Endothelial cell (in vitro differentiated cells): ENCODE measurements at regions not wholly inside any gene's neighbourhood (a gene's known extent, or its start where the extent isn't known, plus 50 kb on each side); places are given as distances from the start of the nearest gene placed in this dataset.

Experiments used
- DNase-seq: peaks from one replicate; pipeline ENCODE4 v3.0.0; 2021; ENCODE audit warnings: low spot score
- H3K27ac Mint-ChIP-seq: one replicate; pipeline ENCODE4 v1.8.0; 2021; ENCODE audit warnings: mixed read lengths, inconsistent platforms; ENCODE audit not compliant: unreplicated experiment
- H3K27me3 Mint-ChIP-seq: one replicate; pipeline ENCODE4 v1.8.0; 2021; ENCODE audit warnings: mild to moderate bottlenecking, moderate library complexity, mixed read lengths, inconsistent platforms; ENCODE audit not compliant: unreplicated experiment
- H3K36me3 Mint-ChIP-seq: one replicate; pipeline ENCODE4 v1.8.0; 2021; ENCODE audit warnings: mild to moderate bottlenecking, low read depth, mixed read lengths, inconsistent platforms; ENCODE audit not compliant: unreplicated experiment
- H3K4me1 Mint-ChIP-seq: one replicate; pipeline ENCODE4 v1.8.0; 2021; ENCODE audit warnings: mild to moderate bottlenecking, mixed read lengths, inconsistent platforms; ENCODE audit not compliant: unreplicated experiment
- H3K4me3 Mint-ChIP-seq: one replicate; pipeline ENCODE4 v1.8.0; 2021; ENCODE audit warnings: mild to moderate bottlenecking, mixed read lengths, inconsistent platforms; ENCODE audit not compliant: unreplicated experiment
- H3K9me3 Mint-ChIP-seq: one replicate; pipeline ENCODE4 v1.8.0; 2021; ENCODE audit warnings: mixed read lengths, inconsistent platforms; ENCODE audit not compliant: unreplicated experiment
- TF ChIP-seq, protein P1 (sequence below): fragments of 200-600 bp; sonication (generic); IDR thresholded peaks from one replicate; pipeline ENCODE4 v1.5.0; 2021; ENCODE audit warnings: antibody characterized with exemption; ENCODE audit not compliant: unreplicated experiment

DNA sequence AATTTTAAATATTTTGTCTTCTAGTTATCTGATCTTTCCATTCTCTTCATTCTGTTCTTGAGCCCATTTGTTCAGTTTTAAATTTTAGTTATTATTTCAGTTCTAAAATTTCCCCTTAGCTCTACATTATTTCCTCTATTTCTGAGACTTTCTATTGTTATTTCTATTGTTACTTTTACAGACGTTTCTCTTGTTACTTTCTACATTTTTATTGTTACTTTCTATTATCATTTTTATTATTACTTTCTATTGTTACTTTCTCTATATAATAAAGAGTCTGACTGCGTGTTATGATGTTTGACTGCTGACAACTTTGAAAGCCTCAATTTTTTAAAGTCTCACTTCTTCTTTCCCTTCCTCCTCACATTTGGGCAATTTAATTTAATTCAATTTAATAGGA lies 915.7 kb upstream of the PCDH20 start:
- Mint-ChIP-seq H3K27me3 (no peaks in the 10 kb centered on the region), H3K9me3 (no peaks in the 10 kb centered on the region), H3K27ac (no peak overlapping the region), H3K4me1 (no peaks in the 10 kb centered on the region), H3K36me3 (no peaks in the 10 kb centered on the region), H3K4me3 (no peak overlapping the region)
- DNase-seq, result no peak
- TF ChIP-seq, protein P1, sequence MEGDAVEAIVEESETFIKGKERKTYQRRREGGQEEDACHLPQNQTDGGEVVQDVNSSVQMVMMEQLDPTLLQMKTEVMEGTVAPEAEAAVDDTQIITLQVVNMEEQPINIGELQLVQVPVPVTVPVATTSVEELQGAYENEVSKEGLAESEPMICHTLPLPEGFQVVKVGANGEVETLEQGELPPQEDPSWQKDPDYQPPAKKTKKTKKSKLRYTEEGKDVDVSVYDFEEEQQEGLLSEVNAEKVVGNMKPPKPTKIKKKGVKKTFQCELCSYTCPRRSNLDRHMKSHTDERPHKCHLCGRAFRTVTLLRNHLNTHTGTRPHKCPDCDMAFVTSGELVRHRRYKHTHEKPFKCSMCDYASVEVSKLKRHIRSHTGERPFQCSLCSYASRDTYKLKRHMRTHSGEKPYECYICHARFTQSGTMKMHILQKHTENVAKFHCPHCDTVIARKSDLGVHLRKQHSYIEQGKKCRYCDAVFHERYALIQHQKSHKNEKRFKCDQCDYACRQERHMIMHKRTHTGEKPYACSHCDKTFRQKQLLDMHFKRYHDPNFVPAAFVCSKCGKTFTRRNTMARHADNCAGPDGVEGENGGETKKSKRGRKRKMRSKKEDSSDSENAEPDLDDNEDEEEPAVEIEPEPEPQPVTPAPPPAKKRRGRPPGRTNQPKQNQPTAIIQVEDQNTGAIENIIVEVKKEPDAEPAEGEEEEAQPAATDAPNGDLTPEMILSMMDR, result no peak

DNA sequence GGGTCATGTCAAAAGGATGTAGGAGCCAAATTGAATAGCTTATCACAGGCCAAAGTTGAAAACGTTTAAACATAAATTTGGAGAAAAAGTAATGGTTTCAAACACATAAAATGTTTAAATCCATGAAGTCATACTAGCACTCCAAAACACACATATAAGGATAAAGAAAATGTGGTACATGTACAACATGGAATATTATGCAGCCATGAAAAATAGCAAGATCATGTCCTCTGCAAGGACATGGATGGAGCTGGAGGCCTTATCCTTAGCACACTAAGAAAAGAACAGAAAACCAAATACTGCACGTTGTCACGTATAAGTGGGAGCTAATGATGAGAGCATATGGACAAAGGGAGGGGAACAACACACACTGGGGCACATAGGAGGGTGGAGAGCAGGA lies 911.7 kb upstream of the PCDH20 start:
- no peaks in the 10 kb centered on the region for H3K36me3 Mint-ChIP-seq
- TF ChIP-seq, protein P1, result no peak
- no peak for DNase-seq
- no peak overlapping the region for H3K4me3 Mint-ChIP-seq
- H3K27me3 Mint-ChIP-seq, result no peaks in the 10 kb centered on the region
- no peak overlapping the region for H3K27ac Mint-ChIP-seq
- H3K4me1 Mint-ChIP-seq, result no peaks in the 10 kb centered on the region
- no peaks in the 10 kb centered on the region for H3K9me3 Mint-ChIP-seq

DNA sequence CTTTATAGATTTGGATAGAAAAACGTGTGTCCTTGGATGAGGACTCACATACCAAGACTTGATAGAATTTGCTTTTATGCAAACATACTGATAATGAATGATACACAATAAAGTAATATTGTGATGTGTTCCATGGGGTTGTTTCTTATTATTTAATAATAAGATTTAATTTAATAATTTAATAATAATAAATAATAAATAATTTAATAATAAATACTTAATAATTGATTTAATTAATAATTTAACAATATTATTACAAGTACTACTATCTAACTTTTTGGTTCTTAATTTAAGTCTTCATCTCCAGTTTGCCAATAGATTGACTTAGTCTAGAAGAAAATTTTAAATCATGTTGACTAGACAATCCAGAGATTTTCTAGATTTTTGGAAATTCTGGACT lies 909.2 kb upstream of the PCDH20 start:
- DNase-seq, result no peak
- Mint-ChIP-seq H3K27me3 (no peaks in the 10 kb centered on the region), H3K4me3 (no peak overlapping the region), H3K27ac (no peak overlapping the region), H3K9me3 (no peaks in the 10 kb centered on the region), H3K4me1 (no peaks in the 10 kb centered on the region), H3K36me3 (no peaks in the 10 kb centered on the region)
- TF ChIP-seq, protein P1, result no peak

DNA sequence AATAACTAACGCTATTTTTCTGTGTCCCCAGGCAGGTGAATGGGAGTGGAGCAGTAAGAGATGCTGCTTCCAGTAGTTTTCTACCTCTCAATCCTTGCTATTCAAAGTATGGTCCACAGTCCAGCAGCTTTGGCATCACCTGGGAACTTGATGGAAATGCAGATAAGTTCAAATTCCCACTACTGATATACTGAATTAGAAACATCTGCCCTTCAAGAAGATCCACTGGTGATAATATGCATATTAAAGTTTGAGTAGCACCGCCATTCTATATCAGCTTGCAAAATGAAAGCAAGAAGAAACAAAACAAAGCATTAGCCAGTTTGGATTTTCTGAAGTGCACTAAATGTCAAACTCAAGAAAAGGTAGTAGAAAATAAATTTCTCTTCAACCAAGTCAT lies 906.2 kb upstream of the PCDH20 start:
- no peak overlapping the region for H3K27ac Mint-ChIP-seq

DNA sequence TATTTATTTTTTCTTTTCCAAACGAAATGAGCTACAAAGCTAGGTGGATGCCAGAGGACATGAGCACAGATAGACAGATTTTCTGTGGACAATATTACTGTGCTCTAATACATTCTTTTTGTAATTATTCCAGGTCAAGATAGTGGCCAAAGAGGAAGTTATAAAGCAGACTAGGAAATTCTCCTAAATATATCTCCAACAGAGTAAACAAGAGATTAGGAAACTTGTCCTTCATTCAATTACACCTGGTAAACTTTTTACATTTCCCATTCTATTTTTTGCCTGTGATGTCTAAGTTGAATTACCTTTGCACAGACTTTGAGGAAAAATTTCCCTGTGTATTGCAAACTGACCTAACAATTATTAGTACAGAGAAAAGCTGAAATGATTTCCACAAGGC lies 905.5 kb upstream of the PCDH20 start:
- H3K4me1 Mint-ChIP-seq, result no peaks in the 10 kb centered on the region

More for the DNA sequence above, 906.2 kb upstream of the PCDH20 start:
- no peak overlapping the region for H3K4me3 Mint-ChIP-seq
- TF ChIP-seq, protein P1, result no peak
- no peaks in the 10 kb centered on the region for H3K4me1 Mint-ChIP-seq
- H3K27me3 Mint-ChIP-seq, result no peaks in the 10 kb centered on the region
- H3K9me3 Mint-ChIP-seq, result no peaks in the 10 kb centered on the region
- H3K36me3 Mint-ChIP-seq, result no peaks in the 10 kb centered on the region
- no peak for DNase-seq

More for the DNA sequence above, 905.5 kb upstream of the PCDH20 start:
- no peak overlapping the region for H3K4me3 Mint-ChIP-seq
- TF ChIP-seq, protein P1, result no peak
- H3K36me3 Mint-ChIP-seq, result no peaks in the 10 kb centered on the region
- no peak overlapping the region for H3K27ac Mint-ChIP-seq
- no peaks in the 10 kb centered on the region for H3K9me3 Mint-ChIP-seq
- H3K27me3 Mint-ChIP-seq, result no peaks in the 10 kb centered on the region
- no peak for DNase-seq
